ENCODE measurements at regions not wholly inside any gene's neighbourhood (a gene's known extent, or its start where the extent isn't known, plus 50 kb on each side); places are given as distances from the start of the nearest gene placed in this dataset.
"Not testable (repeated sequence)": the region's sequence is repeated elsewhere in the genome, so short reads cannot be mapped to it uniquely, and the experiment has no call there.

DNA sequence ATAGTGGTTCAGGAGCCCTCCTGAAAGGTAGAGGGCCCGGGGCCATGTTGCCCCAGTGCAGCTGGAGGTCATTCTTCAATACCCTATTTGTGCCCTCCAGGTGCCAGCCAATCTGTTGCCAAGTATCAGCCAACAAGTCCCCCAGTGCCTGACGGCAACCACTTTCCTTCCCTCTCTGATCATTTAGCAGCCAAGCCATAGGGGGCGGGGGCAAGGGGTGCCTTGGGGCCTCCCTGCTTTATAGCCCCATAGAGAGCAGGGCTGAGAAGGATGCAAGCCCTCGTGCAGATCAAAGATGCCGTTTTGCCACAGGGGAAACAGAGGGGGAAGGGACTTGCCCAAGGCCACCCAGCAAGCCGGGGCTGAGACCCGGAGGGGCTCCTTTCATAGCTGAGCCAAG, 149.0 kb upstream of the CHST15 start:
- Histone ChIP-seq H3K79me1 (ENCODE audit: insufficient read depth, low read depth, low read length, poor library complexity, severe bottlenecking) (no peaks in the 10 kb centered on the region), H4K20me1 (ENCODE audit: control insufficient read depth, insufficient read depth, insufficient read length) (no peaks in the 10 kb centered on the region), H3K9me3 (ENCODE audit: control insufficient read depth, low read depth, low read length) (no peaks in the 10 kb centered on the region), H2AFZ (ENCODE audit: low read length) (no peak overlapping the region), H3K4me1 (ENCODE audit: insufficient read depth, low read length) (no peaks in the 10 kb centered on the region), H3K27me3 (ENCODE audit: insufficient read depth, low read length) (no peaks in the 10 kb centered on the region), H2AK5ac (ENCODE audit: insufficient read length, low read length) (no peak overlapping the region), H3K23me2 (ENCODE audit: insufficient read length, low read depth, low read length, poor library complexity, severe bottlenecking) (peaks cover 3% of the 10 kb centered on the region), H2BK12ac (ENCODE audit: insufficient read length, low read depth, low read length) (no peak overlapping the region), H2BK20ac (ENCODE audit: low read depth, low read length, poor library complexity, severe bottlenecking) (no peak overlapping the region), H3K4ac (ENCODE audit: low read depth, low read length) (no peak overlapping the region), H3K14ac (ENCODE audit: insufficient read depth, low read length) (no peak overlapping the region), H2BK5ac (ENCODE audit: insufficient read length, low read length) (no peak overlapping the region), H3T11ph (ENCODE audit: low read length) (no peak overlapping the region), H4K91ac (ENCODE audit: insufficient read length, low read depth, low read length) (no peak overlapping the region), H3K23ac (ENCODE audit: insufficient read length, low read depth, low read length) (no peak overlapping the region), H4K5ac (ENCODE audit: insufficient read length, low read depth, low read length) (no peak overlapping the region), H3K4me2 (ENCODE audit: insufficient read depth, insufficient read length, low read length) (no peak overlapping the region), H3K27ac (ENCODE audit: insufficient read length, low read depth, low read length) (no peak overlapping the region), H2BK15ac (ENCODE audit: low read depth, low read length) (no peak overlapping the region), H2BK120ac (ENCODE audit: low read depth, low read length, poor library complexity, severe bottlenecking) (no peak overlapping the region), H3K9ac (ENCODE audit: extremely low read depth, insufficient read length, low read length) (no peak overlapping the region), H4K8ac (replicated peaks; ENCODE audit: insufficient read length, low read depth, low read length) (no peak overlapping the region), H3K18ac (ENCODE audit: insufficient read length, low read depth, low read length) (no peak overlapping the region), H3K79me2 (ENCODE audit: insufficient read depth, low read length) (no peaks in the 10 kb centered on the region), H3K56ac (ENCODE audit: insufficient read length, low read depth, low read length) (no peak overlapping the region)
- no peak overlapping the region for H3K27ac Mint-ChIP-seq
- no peak for DNase-seq
- H3K9me3 Mint-ChIP-seq: peaks cover 0 to 7% of the 10 kb centered on the region in 2 experiments; a peak in 2 of 5 replicates
- no CpG with 5 or more reads among the region's 7 CpGs for WGBS (ENCODE audit: extremely low coverage, insufficient read length, low lambda C conversion rate)
- no peak overlapping the region for H3K4me3 Mint-ChIP-seq
- H3K4me1 Mint-ChIP-seq: peaks cover 15 to 26% of the 10 kb centered on the region in 2 experiments
- H3K27me3 Mint-ChIP-seq (ENCODE audit: low read depth): peaks cover 22% of the 10 kb centered on the region
- no peaks in the 10 kb centered on the region; a peak in 1 of 7 replicates for H3K36me3 Mint-ChIP-seq (ENCODE audit: insufficient read depth in 1 of 3, low read depth in 3 of 3)
- no peak for TF ChIP-seq CTCF (conservative IDR thresholded peaks at IDR 0.05)

- not testable (repeated sequence) for H2AFZ ChIP-seq (ENCODE audit: low read length); H2BK12ac ChIP-seq (ENCODE audit: insufficient read length, low read depth, low read length); H2BK15ac ChIP-seq (ENCODE audit: low read depth, low read length); H4K8ac ChIP-seq (replicated peaks; ENCODE audit: insufficient read length, low read depth, low read length); H3K36me3 Mint-ChIP-seq (ENCODE audit: insufficient read depth in 1 of 3, low read depth in 3 of 3); H3K23me2 ChIP-seq (ENCODE audit: insufficient read length, low read depth, low read length, poor library complexity, severe bottlenecking); H3K9ac ChIP-seq (ENCODE audit: extremely low read depth, insufficient read length, low read length); H3K4me2 ChIP-seq (ENCODE audit: insufficient read depth, insufficient read length, low read length); H3K27me3 ChIP-seq (ENCODE audit: insufficient read depth, low read length); H3K9me3 Mint-ChIP-seq; H3K14ac ChIP-seq (ENCODE audit: insufficient read depth, low read length); H2BK5ac ChIP-seq (ENCODE audit: insufficient read length, low read length); H3K4me3 Mint-ChIP-seq; H3K23ac ChIP-seq (ENCODE audit: insufficient read length, low read depth, low read length); H4K20me1 ChIP-seq (ENCODE audit: control insufficient read depth, insufficient read depth, insufficient read length); H3K79me1 ChIP-seq (ENCODE audit: insufficient read depth, low read depth, low read length, poor library complexity, severe bottlenecking); H3K27ac Mint-ChIP-seq; H2BK20ac ChIP-seq (ENCODE audit: low read depth, low read length, poor library complexity, severe bottlenecking); H3T11ph ChIP-seq (ENCODE audit: low read length); H3K4ac ChIP-seq (ENCODE audit: low read depth, low read length); H4K91ac ChIP-seq (ENCODE audit: insufficient read length, low read depth, low read length); H3K79me2 ChIP-seq (ENCODE audit: insufficient read depth, low read length); H3K4me1 ChIP-seq (ENCODE audit: insufficient read depth, low read length); DNase-seq; H2BK120ac ChIP-seq (ENCODE audit: low read depth, low read length, poor library complexity, severe bottlenecking); H3K9me3 ChIP-seq (ENCODE audit: control insufficient read depth, low read depth, low read length); H4K5ac ChIP-seq (ENCODE audit: insufficient read length, low read depth, low read length); H2AK5ac ChIP-seq (ENCODE audit: insufficient read length, low read length); H3K56ac ChIP-seq (ENCODE audit: insufficient read length, low read depth, low read length); H3K27ac ChIP-seq (ENCODE audit: insufficient read length, low read depth, low read length); H3K18ac ChIP-seq (ENCODE audit: insufficient read length, low read depth, low read length)
- H3K27me3 Mint-ChIP-seq (ENCODE audit: low read depth): peaks cover 19% of the 10 kb centered on the region
- peaks cover 15 to 26% of the 10 kb centered on the region in 2 experiments for H3K4me1 Mint-ChIP-seq
- no CpG with 5 or more reads among the region's 5 CpGs for WGBS (ENCODE audit: extremely low coverage, insufficient read length, low lambda C conversion rate)
These were observed 148.1 kb upstream of the CHST15 start for GRCh38 chr10:124241510-124241909.
